Liver (tissue), 3 donors: ENCODE measurements at regions not wholly inside any gene's neighbourhood (a gene's known extent, or its start where the extent isn't known, plus 50 kb on each side); places are given as distances from the start of the nearest gene placed in this dataset.

Experiments
- ATF3 ChIP-seq: IDR thresholded peaks from 2 replicates; pipeline ENCODE4 v1.6.1; 2016; ENCODE audit warnings: antibody characterized with exemption
- CTCF ChIP-seq: fragments of 150-350 bp; IDR thresholded peaks from 2 replicates; pipeline ENCODE4 v1.5.1; 2017; ENCODE audit warnings: improper control_type of control experiment, low read depth, low read length; ENCODE audit not compliant: missing input control
- EGR1 ChIP-seq, 2 donors: IDR thresholded peaks; 2 replicates each; pipeline ENCODE4 v1.6.1; 2016 to 2018; ENCODE audit warnings: antibody characterized with exemption in 2 of 2, low read depth in 2 of 2
- GABPA ChIP-seq, 2 donors: IDR thresholded peaks in 1 of 2; conservative IDR thresholded peaks in 1 of 2; 2 replicates each; pipeline ENCODE4 v1.6.1; 2016; ENCODE audit warnings: antibody characterized with exemption in 2 of 2, mild to moderate bottlenecking in 1 of 2, moderate library complexity in 1 of 2
- MAX ChIP-seq: IDR thresholded peaks from 2 replicates; pipeline ENCODE4 v1.6.1; 2016; ENCODE audit warnings: antibody characterized with exemption
- NR2F2 ChIP-seq: IDR thresholded peaks from 2 replicates; pipeline ENCODE4 v1.6.1; 2016; ENCODE audit warnings: antibody characterized with exemption
- RAD21 ChIP-seq, 2 donors: IDR thresholded peaks; 2 replicates each; pipeline ENCODE4 v1.6.1; 2016; ENCODE audit warnings: antibody characterized with exemption in 2 of 2, mild to moderate bottlenecking in 2 of 2
- REST ChIP-seq: IDR thresholded peaks from 2 replicates; pipeline ENCODE4 v1.6.1; 2016; ENCODE audit warnings: antibody characterized with exemption, mild to moderate bottlenecking
- RXRA ChIP-seq, 2 donors: IDR thresholded peaks; 2 replicates each; pipeline ENCODE4 v1.6.1; 2017 to 2018; ENCODE audit warnings: antibody characterized with exemption in 2 of 2, mild to moderate bottlenecking in 1 of 2
- TAF1 ChIP-seq: conservative IDR thresholded peaks from 2 replicates; pipeline ENCODE4 v1.6.1; 2016; ENCODE audit warnings: antibody characterized with exemption, mild to moderate bottlenecking
- YY1 ChIP-seq: IDR thresholded peaks from 2 replicates; pipeline ENCODE4 v1.6.1; 2016; ENCODE audit warnings: antibody characterized with exemption, mild to moderate bottlenecking
- ZBTB33 ChIP-seq: IDR thresholded peaks from 2 replicates; pipeline ENCODE4 v1.6.1; 2016; ENCODE audit warnings: antibody characterized with exemption
- donor health status: healthy.
- donor health status: healthy.

- TF ChIP-seq CTCF (no peak), YY1 (no peak), REST (no peak), GABPA (IDR thresholded peaks at IDR 0.05 in 1 of 2, conservative IDR thresholded peaks at IDR 0.05 in 1 of 2) (no peak), TAF1 (no peak), MAX (no peak), NR2F2 (no peak), ATF3 (no peak), RAD21 (IDR thresholded peaks at IDR 0.05) (no peak), EGR1 (IDR thresholded peaks at IDR 0.05; ENCODE audit: low read depth in 2 of 2) (no peak), ZBTB33 (no peak), RXRA (IDR thresholded peaks at IDR 0.05) (no peak)
Measured at GRCh38 chr5:174995827-174996226, 271.4 kb downstream of the MSX2 start.
